HG03558 (cell line): ENCODE measurements at regions not wholly inside any gene's neighbourhood (a gene's known extent, or its start where the extent isn't known, plus 50 kb on each side); places are given as distances from the start of the nearest gene placed in this dataset.

ENCODE experiments used
- ATAC-seq: cut with Tn5 transposase; IDR thresholded peaks from one replicate; pipeline ENCODE4 v1.9.1; 2021; ENCODE audit warnings: moderate number of reproducible peaks; ENCODE audit not compliant: unreplicated experiment; ENCODE audit errors: extremely low read depth

DNA sequence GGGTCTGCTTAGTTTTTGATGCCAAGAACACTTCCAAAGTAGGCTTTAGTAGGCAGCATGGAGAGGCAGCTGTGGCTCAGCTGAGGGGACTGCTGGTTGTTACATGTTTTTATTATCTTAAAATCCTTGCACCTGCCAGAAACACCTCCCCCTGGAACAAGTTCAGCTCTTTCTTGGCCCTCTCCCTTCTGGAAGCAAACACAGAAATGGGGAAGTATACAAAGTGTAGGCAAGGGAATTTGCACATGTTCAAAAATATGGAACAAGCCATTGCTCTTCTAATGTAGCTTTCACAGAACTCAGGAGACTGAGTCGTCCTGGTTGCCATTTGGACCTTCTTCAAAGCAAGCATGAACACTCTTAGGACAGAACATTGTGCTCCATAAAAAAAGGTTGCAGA is 169.1 kb upstream of the SEMA6D start:
- no peak for ATAC-seq

DNA sequence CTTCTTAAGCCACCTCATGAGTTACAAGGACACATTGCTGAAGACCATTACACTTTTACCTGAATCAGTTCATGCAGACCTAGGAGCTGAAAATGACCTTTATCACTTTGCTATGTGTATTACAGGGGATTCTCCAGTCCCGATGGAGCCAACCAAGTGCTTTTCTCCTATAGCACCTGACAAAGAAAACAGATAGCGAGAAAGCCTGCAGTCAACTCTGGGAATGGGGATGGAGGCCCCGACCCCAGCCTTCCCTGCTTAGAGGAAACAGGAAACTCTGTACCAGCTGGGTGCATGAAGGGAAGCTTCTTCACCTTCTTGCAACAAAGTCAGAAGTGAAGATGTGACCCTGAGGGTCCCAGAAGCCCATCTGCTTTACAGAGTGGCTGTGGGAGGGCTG is 168.3 kb upstream of the SEMA6D start:
- ATAC-seq = no peak

DNA sequence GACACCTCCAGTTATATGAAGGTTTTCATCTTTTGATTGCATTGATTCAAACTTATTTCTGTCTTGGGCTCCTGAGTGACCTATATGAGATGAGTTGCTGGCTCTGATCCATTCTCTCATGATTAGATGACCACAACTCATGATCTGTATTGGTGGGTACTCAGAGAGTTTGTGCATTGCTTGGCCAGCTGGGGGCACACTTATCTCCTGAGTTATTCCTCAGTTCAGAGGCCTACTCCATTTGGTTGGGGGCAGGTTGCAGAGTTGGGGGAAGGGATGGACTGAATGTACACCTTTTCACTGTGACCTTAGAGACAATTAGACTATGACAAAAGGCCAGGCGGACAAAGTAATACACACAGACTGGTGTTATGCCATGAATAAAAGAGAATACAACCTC is 166.2 kb upstream of the SEMA6D start:
- ATAC-seq = no peak

DNA sequence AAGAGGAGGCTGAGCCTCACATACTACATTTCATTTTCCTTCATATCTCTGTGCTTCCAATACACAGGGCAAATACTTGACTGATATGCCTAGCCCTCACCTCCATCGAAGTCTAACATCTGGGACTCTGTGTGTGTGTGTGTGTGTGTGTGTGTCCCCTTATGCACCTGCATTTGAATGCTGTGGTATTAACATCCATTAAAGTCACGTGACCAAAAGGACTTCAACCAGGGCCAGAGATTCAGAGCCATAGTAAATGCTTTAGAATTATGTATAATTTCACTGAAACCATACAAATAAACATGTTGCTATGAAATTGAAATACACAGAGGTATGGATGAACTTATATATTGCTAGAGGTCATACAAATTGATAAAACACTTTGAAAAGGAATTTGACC is 165.8 kb upstream of the SEMA6D start:
- ATAC-seq = no peak

DNA sequence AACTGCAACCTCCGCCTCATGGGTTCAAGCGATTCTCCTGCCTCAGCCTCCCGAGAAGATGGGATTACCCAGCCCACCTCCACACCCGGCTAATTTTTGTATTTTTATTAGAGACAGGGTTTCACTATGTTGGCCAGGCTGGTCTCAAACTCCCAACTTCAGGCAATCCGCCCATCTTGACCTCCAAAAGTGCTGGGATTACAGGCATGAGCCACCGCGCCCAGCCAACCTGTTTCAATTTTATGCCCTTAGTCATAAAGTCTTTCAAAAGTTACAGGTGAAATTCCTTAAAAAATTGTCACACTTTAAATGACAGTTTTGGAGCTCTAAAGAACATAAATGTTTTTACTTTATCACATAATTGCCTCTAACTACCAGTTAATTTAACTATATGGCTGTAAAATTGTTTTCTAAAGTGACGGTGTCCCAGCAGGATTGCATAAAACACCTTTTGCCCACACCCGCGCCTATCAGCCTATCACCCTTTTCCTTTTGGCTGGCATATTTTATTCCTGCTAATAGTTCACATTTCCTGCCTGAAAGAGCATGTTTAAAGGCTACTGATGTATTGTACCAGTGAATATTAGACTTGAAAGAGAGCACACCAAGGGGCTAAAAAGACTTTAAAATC is 164.2 kb upstream of the SEMA6D start:
- no peak for ATAC-seq

DNA sequence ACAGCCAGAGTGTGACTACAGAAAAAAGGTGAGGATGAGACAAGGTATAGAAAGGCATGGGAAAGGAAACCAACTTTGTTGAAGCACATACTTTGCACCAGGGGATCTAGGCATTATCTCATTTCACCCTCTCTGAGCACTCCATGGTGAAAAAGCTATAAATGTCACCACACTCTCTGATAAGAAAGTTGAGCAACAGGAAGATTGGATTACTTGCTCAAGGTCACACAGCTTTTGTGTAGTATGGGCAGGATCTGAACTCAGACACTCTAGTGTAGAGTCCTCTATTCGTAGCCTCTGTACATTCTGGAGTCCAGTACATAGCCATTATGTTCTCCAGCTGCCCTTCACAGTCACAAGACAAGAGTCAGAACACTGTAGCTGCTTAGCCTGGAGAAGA is 163.4 kb upstream of the SEMA6D start:
- no peak for ATAC-seq

DNA sequence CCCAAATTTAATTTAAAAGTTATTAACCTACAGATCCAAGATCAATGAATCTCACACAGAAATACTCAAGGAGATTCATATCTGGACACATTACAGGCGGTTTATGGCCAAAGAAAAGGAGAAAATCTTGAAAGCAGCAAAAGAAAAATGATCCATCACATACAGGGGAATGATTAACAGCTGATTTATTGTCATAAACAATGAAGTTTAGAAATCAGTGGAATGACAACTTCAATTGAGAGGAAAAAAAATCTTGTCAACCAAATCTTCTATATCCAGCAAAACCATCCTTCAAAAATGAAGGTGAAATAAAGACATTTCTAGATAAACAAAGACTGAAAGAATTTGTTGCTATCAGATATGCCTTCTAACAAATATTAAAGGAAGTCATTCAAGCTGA is 156.2 kb upstream of the SEMA6D start:
- ATAC-seq = no peak

DNA sequence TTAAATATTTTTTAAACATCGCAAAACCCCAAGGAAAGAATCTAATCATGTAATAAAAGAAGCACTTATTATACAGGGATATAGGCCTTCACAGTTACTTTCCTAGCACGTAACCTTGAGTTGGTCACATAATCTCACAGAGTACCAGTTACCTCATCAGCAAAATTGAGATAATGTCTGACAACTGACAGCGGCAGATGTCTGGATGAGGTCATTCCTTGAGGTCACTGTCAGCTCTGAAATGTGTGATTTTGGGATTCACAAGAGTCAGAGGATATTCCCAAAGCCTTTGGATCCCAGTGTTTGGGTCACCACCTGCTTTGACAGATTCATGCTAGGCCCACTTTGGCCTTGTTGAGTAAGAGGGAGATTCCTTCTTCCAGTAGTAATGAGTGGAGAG is 151.4 kb upstream of the SEMA6D start:
- ATAC-seq = no peak

DNA sequence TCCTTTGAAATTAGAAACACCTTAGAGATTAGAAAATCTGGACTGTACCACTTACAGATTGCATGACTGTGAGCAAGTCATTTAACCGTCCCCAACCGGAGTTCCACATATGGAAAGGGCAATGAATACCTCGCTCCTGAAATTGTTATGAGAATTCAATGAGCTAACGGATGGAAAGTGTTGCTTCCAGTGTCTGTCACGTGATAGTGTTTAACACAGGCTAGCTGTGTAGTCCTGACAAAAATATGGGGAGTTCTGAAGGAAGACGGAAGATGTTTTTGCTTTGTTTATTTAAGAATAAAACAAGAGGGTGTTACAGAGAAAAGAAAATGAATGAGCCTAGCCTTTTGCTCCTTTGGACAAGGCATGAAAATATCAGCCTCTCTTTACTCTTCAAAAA is 150.7 kb upstream of the SEMA6D start:
- ATAC-seq = no peak

DNA sequence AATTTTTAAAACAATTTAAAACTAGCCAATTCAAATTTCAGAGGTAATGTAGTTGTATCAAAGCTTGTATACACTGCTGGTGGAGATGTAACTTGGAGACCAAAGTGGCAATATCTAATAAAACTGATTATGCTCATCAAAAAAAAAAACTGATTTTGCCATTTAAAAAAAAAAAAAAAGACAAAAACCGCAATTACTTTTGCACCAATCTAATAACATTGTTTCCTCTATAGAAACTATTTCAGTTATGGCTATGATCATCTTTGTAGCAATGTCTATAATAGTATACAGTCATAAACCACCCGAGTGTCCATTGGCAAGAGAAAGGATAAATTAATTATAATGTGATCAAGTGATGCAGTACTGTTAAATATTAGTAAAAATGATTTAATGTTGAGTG is 149.3 kb upstream of the SEMA6D start:
- no peak for ATAC-seq

DNA sequence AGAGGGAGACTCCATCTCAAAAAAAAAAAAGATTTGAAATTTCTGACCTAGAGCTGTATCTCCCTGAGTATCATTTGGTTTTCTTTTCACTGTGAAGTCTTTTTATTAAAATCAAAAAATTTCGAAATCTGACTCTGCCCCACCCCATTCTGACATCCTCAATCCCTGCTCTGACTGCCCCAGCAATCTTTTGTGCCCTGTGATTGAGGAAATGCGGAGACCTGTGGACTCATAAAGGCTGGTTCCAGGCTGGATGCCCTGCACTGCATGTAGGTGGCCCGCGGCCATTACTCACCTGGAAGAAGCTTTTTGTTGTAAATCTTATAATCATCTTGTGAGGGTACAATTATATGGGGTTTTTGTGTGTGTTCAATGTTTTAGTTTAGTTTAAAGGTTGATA is 147.3 kb upstream of the SEMA6D start:
- no peak for ATAC-seq

DNA sequence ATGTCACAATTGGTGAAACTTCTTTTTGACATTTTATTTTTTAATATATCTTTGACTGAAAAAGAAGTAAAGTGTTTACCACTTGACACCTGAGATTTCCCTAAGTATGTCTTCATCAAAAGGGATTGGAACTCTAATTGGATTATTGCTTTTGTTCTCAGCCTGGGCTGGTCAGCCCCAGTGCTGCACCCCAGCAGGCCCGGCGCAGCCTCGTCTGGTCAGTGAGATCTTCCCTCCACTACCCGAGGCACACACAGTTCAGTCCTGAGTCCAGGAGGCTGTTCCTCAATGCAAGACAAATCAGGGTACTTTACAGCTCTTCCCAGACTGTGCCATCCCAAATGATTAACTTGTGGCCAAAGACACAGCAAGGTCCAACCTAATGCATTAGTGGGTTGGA is 146.9 kb upstream of the SEMA6D start:
- ATAC-seq = no peak

DNA sequence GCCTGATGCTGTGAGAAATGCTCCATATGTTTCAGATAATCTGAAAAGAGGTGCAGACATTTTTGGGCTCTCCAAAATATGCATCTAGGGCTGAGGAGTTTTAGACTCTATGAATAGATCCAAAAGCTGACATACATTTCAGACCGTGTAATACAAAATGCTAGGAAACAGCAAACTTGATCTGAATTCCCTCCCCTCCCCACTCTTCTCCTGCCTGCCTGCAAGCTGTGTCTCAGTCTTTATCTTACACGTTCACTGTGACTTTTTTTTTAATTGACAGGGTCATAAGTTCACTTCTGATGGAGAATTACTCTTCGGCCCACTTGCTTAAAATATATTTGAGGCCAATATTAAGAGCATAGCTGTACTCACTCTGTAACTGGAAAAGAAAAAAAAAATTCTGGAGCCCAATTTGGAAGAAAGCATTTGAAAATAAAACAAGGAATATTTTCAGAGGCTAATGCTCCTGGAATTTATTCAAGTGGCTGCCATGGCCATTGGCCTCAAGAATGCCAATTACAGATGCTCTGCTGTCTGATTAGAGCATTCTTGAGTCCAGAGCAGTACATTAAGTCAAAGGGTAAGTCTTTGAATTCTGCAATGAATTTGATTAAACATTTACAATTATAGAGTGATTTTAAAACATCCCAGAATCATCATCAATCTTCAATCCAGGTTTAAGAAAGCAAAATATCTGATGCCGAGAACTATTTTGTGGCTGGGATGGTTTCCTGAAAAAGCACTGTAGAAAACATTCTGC is 146.2 kb upstream of the SEMA6D start:
- no peak for ATAC-seq

DNA sequence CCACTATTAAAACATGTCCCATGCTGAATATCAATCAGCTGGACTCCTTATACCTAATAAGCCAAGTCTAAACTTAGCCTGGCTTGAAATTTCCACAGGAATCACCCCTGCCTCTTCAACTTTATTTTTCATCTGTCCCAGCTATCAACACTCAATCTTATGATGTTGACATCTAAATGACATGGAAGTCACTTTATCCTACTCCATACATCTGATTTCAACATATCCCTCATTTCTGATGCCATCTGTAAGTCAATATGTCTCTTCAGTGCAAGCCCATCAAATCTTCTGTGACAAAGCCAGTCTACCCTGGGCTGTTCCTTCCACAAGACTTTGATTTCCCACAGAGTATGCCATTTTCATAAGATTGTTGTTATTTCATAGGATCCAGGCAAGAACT is 143.6 kb upstream of the SEMA6D start:
- no peak for ATAC-seq

DNA sequence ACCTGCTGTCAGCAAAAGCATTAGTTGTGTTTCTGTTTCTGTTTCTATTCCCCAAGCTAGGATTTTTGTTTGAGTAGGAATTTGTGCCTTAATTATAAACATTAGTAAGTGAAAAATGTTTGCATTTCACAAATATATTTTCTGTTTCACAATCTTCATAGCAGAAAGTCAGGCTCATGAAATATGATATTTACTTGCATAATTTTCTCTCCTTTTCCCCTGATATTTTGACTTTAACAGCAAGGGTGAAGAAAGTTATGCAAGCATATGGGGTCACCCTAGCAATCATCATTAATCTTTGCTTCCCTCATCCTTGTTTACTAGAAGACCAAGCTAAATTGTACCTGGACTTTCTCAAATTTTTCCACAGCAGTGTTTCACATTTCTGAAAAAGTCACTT is 140.3 kb upstream of the SEMA6D start:
- no peak for ATAC-seq

DNA sequence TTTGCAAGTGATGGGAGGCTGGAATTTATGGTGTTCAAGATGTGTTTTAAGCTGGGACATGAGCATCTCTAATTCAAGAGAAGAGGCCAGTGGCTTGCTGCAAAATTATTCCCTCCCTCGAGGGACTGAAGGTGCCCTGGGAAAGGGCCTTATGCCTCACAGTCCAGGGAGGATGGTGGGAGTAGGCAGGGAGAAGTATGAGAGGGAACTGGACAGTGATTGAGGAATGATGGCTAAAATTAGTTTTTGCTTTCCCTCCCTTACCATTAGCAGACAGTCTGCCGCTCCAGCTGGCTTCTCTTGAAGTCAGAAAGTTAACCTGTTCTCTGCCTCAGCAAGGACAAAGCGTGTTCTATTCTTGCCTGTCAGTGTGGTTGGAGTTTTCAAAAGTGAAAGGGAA is 139.8 kb upstream of the SEMA6D start:
- no peak for ATAC-seq

DNA sequence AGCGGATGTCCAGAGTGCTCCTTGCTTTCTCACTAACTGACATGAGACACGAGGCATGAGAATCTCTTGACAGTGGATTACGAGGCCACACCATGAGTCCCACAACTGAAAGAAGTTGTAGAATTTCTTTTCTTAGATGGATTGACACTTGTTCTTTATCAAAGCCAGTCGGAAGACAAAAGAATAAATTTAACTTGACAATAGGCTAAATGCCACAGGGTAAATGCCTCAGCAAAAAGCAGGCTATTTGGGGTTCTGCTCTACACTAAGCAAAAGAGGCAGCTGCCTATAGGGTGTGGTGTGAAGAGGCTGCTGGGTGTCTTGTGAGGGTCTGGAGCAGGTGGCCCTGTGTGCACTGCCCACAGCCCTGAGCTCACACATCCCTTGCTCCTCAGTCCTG is 135.1 kb upstream of the SEMA6D start:
- ATAC-seq = no peak

DNA sequence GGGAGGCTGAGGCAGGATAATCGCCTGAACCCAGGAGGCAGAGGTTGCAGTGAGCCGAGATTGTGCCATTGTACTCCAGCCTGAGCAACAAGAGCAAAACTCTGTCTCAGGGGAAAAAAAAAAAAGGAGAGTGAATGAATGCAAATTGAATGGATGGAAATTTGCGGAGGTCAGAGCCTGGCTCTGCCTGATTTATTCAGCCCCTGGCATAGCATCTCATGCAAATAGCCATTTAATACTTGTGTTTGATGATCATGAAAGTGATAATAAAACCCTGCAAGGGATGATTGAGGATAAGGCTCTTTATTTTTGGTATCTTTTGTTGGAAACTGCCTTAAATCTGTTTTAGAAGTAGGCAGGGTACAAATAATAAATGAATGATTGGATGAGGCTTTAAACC is 133.0 kb upstream of the SEMA6D start:
- ATAC-seq = no peak

DNA sequence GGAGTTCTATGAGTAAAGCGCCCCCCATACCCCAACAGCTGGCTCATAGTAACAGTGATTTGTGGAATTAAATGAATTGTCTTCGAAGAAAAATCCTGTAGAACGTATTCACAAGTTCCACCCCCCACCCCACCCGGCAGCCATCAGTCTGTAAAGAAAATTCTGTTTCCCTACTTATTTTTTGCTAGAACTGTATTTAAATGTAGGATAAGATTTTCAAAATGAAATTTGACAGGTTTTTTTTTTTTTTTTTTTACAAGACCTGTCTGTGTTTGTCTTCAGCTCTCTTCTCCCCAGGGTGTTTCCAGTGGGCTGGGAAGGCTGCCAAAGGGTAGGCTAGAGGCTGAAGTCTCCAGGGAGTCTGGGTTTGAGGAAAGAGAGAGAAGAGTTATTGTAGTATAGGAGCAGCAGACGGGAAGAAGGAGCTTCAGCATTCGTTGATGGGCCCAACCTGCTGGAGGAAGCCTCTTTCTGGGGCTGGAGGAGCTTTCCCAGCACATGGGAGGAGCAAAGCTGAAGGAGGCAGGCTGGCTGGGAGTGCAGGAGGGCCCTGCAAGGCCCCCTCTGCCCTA is 130.6 kb upstream of the SEMA6D start:
- ATAC-seq = no peak

DNA sequence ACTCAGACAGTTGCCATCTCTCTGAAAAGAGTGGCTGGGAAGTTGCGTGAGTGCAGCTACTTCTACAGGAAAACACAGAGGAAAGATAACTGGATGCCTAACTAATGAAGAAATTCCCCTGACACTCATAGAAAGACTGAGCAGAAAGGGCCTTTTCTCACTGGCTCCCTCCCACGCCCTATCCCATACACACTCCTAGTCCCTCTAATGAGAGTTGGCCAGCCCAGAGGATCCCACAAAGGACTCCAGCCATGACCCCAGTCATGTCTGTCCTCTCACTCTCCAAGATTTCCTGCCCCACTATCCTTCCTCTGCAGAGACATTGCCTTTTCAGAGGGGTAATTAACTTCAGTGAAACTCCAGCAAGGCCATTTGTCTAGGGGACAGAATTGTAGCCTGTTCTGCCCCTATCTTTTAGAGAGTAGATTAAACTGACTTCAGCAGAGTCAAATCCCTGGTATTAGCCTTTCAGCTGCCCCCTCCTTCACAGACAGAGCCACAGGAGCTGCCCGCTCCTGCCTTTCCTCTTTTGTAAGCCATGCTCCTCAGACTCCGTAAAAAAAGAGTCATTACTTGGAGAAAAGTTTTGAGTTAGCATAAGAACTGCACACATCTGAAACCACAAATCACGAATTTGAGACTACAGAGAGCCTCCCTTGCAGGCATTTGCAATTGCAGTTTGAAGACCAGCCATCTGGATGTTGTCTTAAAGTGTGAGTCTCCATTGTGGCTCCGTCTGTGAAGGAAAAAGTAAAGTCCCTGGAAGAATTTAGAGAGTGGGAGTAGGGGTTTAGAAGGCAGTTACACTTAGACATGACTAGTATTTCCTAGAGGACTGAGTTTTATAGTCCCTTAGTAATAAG is 129.1 kb upstream of the SEMA6D start:
- no peak for ATAC-seq

DNA sequence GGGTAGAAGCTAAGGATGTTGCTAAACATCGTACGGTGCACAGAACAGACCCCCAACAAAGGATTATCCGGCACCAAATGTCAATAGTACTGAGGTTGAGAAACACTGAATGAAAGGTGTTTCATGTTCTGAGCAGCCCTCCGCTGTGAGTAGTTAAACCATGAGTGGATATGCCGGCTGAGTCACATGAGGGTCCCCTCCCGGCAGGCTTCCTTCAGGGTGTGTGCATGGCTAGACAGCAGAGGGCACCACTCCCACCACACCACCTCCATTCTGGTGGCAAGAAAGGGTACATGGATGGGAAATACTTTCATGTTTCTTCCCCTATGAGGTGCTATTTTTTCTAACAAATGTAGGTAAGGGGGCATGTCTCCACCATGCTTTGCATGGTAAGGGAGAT is 128.3 kb upstream of the SEMA6D start:
- ATAC-seq = no peak
